ENCODE measurements at regions not wholly inside any gene's neighbourhood (a gene's known extent, or its start where the extent isn't known, plus 50 kb on each side); places are given as distances from the start of the nearest gene placed in this dataset.

DNA sequence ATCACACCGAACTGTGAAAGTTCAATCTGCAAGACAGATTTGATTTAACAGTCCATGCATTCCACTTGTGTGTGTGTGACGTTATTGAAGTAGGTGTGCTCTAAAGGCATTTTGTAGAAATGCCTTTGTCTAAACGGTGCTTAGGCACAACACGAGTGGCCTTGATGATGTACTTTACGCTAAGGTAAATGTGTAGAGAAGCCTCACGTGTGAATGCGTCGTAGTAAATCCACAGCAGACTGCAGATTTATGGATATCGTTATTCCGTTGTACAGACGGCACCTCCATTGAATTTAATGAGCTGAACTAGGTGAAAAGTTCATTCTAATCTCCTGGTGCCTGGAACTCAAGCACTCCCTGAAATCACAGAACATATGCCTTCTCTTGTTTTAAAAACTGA lies 202.8 kb upstream of the STXBP6 start:
- ChIA-PET POLR2A (ENCODE audit: low non-redundant PET) (no interaction called here), CTCF (no interaction called here)
- H3K27ac ChIP-seq: no peak overlapping the region
- no peak for DNase-seq (ENCODE audit: low spot score)
- TF ChIP-seq, protein P1, sequence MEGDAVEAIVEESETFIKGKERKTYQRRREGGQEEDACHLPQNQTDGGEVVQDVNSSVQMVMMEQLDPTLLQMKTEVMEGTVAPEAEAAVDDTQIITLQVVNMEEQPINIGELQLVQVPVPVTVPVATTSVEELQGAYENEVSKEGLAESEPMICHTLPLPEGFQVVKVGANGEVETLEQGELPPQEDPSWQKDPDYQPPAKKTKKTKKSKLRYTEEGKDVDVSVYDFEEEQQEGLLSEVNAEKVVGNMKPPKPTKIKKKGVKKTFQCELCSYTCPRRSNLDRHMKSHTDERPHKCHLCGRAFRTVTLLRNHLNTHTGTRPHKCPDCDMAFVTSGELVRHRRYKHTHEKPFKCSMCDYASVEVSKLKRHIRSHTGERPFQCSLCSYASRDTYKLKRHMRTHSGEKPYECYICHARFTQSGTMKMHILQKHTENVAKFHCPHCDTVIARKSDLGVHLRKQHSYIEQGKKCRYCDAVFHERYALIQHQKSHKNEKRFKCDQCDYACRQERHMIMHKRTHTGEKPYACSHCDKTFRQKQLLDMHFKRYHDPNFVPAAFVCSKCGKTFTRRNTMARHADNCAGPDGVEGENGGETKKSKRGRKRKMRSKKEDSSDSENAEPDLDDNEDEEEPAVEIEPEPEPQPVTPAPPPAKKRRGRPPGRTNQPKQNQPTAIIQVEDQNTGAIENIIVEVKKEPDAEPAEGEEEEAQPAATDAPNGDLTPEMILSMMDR (conservative IDR thresholded peaks at IDR 0.05; ENCODE audit: low read depth): no peak

DNA sequence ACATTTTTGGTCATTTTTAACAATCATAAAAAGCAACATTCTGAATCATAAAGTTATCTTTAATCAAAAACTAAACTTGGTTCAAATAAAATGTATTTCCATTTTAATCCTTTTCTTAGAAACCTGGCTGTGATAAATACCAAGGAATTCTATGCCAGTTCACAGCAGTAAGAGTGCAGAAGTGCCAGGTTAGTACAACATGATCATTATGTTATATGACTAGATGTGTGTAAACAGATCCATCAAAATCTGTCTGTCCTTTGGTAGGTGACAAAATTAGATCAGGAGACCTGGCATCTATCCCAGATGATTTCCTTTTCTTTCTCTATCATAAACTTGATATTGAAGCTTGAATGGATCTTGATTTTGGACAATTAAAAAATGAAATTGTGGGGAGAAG lies 200.6 kb upstream of the STXBP6 start:
- CTCF ChIA-PET: no interaction called here
- no peak for DNase-seq (ENCODE audit: low spot score)
- no peak overlapping the region for H3K27ac ChIP-seq
- POLR2A ChIA-PET (ENCODE audit: low non-redundant PET): no interaction called here
- TF ChIP-seq, protein P1 (conservative IDR thresholded peaks at IDR 0.05; ENCODE audit: low read depth): no peak

DNA sequence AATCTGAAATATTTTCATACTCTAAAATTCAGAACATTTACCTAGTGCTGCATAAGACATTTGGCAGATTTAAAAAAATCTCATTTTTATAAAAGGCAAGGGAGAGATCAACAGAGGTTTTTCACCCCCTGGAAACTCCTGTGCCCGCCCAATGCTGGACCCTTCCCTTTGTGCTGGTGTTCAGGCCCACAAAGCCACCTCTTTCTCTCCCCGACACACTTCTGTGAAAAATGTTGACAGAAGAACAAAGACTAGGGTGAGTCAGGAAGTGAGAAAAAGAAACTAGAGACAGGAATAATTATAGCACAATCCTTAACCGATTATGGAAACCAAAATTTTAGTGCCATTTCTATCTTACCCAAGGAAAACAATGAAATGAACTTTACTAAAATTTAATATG lies 197.7 kb upstream of the STXBP6 start:
- TF ChIP-seq, protein P1 (conservative IDR thresholded peaks at IDR 0.05; ENCODE audit: low read depth): no peak
- CTCF ChIA-PET: no interaction called here
- DNase-seq (ENCODE audit: low spot score): no peak
- POLR2A ChIA-PET (ENCODE audit: low non-redundant PET): no interaction called here
- H3K27ac ChIP-seq: no peak overlapping the region

DNA sequence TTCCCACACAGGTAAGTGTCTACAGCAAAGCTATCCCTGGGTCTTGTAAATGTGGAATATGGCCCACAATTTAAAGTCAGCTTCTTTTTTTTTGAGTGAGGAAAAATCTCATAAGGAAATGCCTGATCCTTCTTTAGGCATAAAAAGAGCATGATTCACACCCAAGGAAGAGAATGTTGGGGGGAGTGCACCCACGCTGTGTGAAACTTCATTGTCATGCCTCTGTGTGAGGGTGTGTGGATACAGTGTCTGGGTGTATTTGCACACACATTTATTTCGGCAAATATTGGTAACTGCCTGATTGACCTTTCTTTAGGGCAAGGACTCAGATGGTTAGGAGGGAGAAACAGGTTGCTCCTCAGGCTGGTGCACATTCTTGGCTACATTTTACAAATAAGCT lies 196.8 kb upstream of the STXBP6 start:
- DNase-seq (ENCODE audit: low spot score): no peak
- no peak overlapping the region for H3K27ac ChIP-seq
- ChIA-PET POLR2A (ENCODE audit: low non-redundant PET) (no interaction called here), CTCF (no interaction called here)
- TF ChIP-seq, protein P1 (conservative IDR thresholded peaks at IDR 0.05; ENCODE audit: low read depth): no peak

DNA sequence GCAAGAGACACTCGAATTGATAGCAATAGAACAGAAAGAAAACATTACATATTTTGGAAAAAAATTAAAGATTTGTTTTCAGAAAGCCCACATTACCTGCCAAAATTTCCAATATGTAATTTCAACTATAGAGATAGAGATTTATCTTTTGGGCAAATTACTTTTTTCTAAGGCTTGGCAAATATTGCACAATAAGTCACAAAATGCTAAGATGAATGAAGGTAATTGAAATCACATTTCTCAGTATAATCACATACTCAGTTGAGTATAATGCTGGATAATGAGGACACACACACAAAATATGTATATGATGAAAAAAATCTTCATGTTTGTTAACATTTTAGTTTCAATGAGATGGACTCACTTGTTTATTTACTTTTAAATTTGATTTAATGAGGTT lies 189.2 kb upstream of the STXBP6 start:
- no peak overlapping the region for H3K27ac ChIP-seq
- TF ChIP-seq, protein P1 (conservative IDR thresholded peaks at IDR 0.05; ENCODE audit: low read depth): no peak
- no peak for DNase-seq (ENCODE audit: low spot score)
- ChIA-PET POLR2A (ENCODE audit: low non-redundant PET) (no interaction called here), CTCF (interaction anchor here (0.7 kb wide), 1 partner anchor 1376 kb away, joined by 4 read pairs; no protein-coding TSS in a partner anchor)

DNA sequence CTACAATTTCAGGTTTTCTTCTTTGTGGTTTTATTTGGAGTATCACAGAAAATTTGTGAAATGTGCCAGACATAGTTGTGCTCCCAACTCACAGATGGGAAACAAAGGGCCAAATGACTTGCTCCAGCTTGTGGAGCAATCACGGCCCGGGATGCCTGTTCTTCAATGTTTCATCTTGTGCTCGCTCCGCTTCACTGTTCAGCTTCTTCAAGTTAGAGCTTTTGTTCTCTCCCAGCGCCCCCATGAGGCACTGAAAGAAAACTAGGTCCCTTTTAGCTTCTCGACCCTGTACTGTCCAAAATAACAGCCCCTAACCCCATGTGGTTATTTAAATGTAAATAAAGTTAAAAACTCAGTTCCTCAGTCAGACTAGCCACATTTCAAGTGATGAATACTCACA lies 187.9 kb upstream of the STXBP6 start:
- ChIA-PET CTCF (no interaction called here), POLR2A (ENCODE audit: low non-redundant PET) (no interaction called here)
- no peak overlapping the region for H3K27ac ChIP-seq
- TF ChIP-seq, protein P1 (conservative IDR thresholded peaks at IDR 0.05; ENCODE audit: low read depth): no peak
- no peak for DNase-seq (ENCODE audit: low spot score)

DNA sequence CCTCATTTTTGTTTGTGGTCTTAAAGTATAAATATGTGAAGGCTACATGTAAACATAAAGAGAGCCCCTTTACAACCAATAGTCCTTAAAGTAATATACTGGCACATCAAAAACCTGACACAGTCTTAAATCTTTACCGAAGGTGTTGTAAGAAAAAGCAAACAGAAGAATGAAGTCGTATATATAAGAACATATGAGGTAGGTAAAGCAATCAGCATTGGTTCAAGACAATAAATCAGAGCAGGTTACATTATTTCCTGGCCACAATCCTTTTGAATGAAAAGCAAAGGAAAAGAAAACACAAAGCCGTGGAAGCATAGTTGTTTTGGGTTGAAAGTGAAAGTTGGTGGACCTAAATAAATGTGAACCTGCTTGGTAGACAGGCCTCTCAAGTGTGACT lies 183.7 kb upstream of the STXBP6 start:
- DNase-seq (ENCODE audit: low spot score): no peak
- ChIA-PET CTCF (no interaction called here), POLR2A (ENCODE audit: low non-redundant PET) (no interaction called here)
- H3K27ac ChIP-seq: no peak overlapping the region
- TF ChIP-seq, protein P1 (conservative IDR thresholded peaks at IDR 0.05; ENCODE audit: low read depth): no peak
